NAMALWA (cell line): ENCODE measurements at regions not wholly inside any gene's neighbourhood (a gene's known extent, or its start where the extent isn't known, plus 50 kb on each side); places are given as distances from the start of the nearest gene placed in this dataset.
"Not testable (repeated sequence)": the region's sequence is repeated elsewhere in the genome, so short reads cannot be mapped to it uniquely, and the experiment has no call there.

Experiments
- DNase-seq: peaks from one replicate; pipeline ENCODE4 v3.0.0-alpha.2; 2015; ENCODE audit warnings: low spot score

DNA sequence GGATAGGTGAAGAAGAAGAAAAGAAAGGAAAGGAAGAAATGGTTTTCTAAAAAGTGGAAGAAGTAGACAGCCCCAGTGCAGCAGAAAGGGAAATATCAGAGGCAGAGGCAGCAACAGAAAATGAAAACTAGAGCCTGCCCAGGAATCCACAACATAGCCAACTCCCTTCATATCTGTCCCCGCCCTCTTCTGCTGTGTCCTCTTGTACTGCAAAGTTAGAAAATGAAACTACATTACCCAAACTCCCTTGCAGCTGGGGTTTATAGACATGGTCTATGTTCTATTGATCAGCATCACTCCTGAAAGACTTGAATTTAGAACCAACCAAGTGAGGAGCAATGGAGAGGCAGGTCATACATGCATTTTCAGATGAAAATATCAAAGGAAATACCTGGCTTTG lies 200.5 kb upstream of the PHACTR1 start:
- no peak for DNase-seq

DNA sequence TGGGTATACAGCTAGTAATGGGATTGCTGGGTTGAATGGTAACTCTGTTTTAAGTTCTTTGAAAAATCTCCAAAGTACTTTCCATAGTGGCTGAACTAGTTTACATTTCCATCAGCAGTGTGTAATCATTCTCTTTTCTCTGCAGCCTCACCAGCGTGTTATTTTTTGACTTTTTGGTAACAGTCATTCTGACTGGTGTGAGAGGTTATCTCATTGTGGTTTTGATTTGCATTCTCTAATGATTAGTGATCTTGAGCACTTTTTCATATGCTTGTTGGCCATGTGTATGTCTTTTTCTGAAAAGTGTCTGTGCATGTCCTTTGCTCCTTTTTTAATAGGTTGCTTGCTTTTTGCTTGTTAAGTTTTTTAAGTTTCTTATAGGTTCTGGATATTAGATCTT lies 194.2 kb upstream of the PHACTR1 start:
- DNase-seq: no peak

DNA sequence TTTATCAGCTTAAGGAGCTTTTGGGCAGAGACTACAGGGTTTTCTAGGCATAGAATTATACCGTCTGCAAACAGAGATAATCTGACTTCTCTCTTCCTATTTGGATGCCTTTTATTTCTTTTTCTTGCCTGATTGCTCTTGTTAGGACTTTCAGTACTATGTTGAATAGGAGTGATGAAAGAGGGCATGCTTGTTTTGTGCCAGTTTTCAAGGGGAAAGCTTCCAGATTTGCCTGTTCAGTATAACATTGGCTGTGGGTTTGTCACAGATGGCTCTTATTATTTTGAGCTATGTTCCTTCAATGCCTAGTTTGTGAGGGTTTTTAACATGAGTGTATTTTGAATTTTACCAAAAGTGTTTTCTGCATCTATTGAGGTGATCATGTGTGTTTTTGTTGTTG lies 192.8 kb upstream of the PHACTR1 start:
- no peak for DNase-seq

DNA sequence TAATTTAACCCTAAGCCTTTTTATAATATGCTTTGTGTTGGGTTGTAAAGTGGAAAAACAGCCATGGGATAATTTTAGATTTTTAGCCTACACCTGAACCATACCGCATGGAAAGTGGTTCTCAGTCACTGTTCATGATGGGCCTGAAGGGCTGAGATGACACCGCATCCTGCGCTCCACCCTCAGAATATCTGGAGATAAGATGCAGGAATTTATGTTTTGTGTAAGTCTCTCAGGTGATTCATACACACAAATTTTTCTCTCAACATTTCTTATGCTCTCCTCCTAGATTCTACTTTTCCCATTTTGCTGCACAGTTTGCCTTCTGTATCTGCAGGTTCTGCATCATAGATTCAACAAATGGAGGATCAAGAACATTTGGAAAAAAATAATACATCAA lies 191.3 kb upstream of the PHACTR1 start:
- DNase-seq: no peak

- DNase-seq: no peak
Observed at GRCh38 chr6:12527339-12527738, 189.2 kb upstream of the PHACTR1 start.

- DNase-seq: no peak
Observed at GRCh38 chr6:12528136-12528535, 188.4 kb upstream of the PHACTR1 start.

GRCh38 chr6:12528581-12529363 lies 187.8 kb upstream of the PHACTR1 start:
- DNase-seq: no peak

- DNase-seq: no peak
Observed at GRCh38 chr6:12529364-12530019, 187.1 kb upstream of the PHACTR1 start.

DNA sequence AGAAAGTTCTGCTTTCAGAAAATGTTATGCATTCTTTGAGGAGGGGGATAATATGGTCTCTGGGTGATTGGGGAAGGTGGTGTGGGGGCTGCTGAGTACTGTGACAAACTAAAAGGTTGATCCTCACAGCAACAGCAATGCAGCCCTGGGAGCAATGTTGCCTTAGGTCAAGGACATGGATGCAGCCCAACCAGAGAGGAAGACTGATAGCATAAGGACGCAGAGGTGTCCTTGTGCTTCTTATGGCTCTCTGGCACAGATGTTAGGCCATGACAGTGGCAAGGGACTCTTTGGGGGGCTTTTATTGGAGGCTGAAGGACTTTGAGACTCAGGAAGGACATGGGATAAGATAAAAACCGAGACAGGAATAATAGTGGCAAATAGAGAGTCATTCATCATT lies 186.2 kb upstream of the PHACTR1 start:
- DNase-seq: no peak

- no peak for DNase-seq
Observed at GRCh38 chr6:12533586-12533985, 183.0 kb upstream of the PHACTR1 start.

GRCh38 chr6:12534069-12534853 lies 182.3 kb upstream of the PHACTR1 start:
- DNase-seq: no peak

DNA sequence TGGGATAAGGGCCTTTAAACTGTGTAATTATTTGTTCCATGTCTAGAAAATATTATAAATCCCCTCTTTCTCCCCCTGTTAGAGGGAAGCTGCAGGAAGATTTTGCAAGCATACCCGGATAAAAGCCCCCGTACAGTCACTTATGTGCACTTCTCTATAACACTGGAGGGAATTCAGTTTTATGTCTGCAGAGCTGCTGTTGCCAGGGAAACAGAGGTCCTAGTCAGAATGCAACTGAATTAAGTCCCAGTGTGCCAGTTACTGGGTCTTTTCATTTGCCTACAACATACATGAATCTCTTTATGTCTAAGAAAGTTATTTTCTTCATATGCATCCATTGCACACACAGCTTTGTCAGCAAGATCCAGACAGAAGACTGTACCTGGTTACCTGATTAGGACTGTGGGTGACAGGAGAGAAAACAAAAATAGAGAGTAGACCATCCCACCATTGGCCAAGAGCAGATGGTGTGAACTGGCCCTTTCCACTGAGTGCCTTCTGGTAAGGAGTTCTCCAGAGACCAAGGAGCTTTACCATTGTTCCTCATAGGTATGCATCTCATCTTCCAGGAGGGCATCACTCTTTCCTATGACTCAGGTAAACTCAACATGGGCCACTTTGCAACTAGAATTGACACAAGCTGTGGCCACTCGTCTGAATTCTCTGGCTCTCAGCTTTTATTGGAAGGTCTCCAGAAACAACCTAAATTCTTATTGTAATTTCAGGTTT lies 180.8 kb upstream of the PHACTR1 start:
- DNase-seq: no peak

DNA sequence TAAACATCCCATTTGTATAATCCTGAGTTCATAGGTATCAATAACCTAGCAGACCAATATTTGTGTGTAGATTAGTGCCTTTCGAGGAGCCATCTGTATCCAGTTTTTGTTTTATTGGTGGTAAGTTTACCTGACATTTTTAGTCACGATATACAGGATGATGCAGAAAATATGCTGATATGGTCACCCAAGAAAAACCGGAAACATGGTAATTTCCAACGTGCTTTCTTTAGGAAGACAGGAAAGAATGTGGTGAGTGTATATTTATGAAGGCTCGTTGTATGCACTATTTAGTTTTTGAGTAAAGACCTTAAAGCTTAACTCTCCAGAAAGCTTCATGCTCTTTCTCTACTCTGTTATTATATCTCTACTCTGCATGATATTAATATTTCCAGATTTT lies 180.2 kb upstream of the PHACTR1 start:
- DNase-seq: no peak

- no peak for DNase-seq
Observed at GRCh38 chr6:12537389-12537788, 179.2 kb upstream of the PHACTR1 start.

- DNase-seq: no peak
Observed at GRCh38 chr6:12538881-12539357, 177.6 kb upstream of the PHACTR1 start.

- not testable (repeated sequence) for DNase-seq
Observed at GRCh38 chr6:12542319-12543115, 174.1 kb upstream of the PHACTR1 start.

DNA sequence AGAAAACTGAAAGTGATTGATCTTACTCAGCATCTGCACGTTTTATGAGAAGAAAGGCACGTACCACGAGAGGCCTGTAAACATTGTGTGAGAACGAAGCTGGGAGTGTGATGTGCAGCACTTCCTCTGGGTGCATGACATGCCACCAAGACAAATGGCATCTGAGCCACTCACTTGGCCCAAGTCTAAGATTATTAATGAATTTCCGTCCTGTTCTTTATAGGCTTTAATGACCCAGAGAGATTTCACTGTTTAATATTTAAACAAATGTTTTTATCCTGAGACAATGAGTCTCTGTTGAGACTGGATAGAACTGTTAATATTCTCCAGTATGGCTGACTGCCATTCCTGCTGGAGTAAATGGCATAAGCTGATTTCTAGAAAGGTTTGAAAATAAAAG lies 172.6 kb upstream of the PHACTR1 start:
- no peak for DNase-seq

GRCh38 chr6:12544821-12545565 lies 171.6 kb upstream of the PHACTR1 start:
- no peak for DNase-seq

DNA sequence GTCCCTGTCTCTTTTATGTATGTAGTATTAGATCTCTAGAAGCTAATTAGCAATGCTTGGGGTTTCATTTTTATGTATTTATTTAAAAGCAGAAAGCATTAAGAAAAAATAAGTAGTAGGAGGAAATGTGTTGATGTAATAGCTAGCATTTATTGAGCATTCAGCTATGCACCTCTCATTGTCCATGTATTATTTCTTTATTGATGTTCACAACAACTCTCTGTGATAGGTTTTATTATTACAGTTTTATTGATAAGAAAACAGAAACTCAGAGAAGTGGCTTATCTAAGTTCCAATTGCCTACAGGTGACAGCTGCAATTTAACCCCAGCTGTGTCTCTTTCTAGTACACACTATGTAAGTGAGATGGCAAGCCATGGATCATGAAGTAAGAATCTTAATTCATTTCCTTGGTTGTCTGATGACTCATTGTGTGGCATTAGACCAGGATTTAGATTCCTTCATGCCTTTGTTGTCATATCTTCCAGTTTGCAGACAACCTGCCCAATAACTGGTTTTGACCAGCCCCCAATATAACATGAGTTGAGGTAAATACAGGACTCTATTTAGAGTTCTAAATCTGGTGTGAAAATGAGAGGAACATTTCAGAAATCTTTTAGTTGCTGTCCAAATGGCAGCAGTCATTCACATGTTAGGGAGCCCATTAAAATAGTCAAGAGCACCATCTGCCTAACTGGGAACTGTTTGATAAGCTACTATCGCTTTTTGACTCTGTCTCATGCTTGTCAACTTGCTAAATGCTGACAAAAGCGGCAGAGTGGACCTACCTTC lies 170.8 kb upstream of the PHACTR1 start:
- no peak for DNase-seq
